NB4 (cell line): ENCODE measurements at regions not wholly inside any gene's neighbourhood (a gene's known extent, or its start where the extent isn't known, plus 50 kb on each side); places are given as distances from the start of the nearest gene placed in this dataset.

Experiments used
- DNase-seq: peaks from one replicate; pipeline ENCODE4 v3.0.0; 2010; ENCODE audit warnings: low read depth
- H3K4me3 ChIP-seq: one replicate; pipeline ENCODE4 v1.5.1; 2011; ENCODE audit warnings: mild to moderate bottlenecking, low read depth, low read length, moderate library complexity
- CTCF ChIP-seq: IDR thresholded peaks from one replicate; pipeline ENCODE4 v1.5.1; 2012; ENCODE audit warnings: low read depth, low read length
- MAX ChIP-seq: IDR thresholded peaks from 2 replicates; pipeline ENCODE4 v1.6.1; 2011; ENCODE audit warnings: low read depth, low read length
- MYC ChIP-seq: IDR thresholded peaks from 2 replicates; pipeline ENCODE4 v1.6.1; 2011; ENCODE audit warnings: low read depth, low read length
- POLR2A ChIP-seq: IDR thresholded peaks from 2 replicates; pipeline ENCODE4 v1.6.1; 2011; ENCODE audit warnings: mild to moderate bottlenecking; ENCODE audit not compliant: insufficient read length; ENCODE audit errors: extremely low read depth

GRCh38 chr1:221851336-221851735, 109.4 kb upstream of the DUSP10 start:
- DNase-seq = no peak
- H3K4me3 ChIP-seq = no peak overlapping the region
- TF ChIP-seq MAX = no peak
- no peak for TF ChIP-seq POLR2A
- no peak for TF ChIP-seq CTCF
- no peak for TF ChIP-seq MYC

GRCh38 chr1:221850470-221851187, 108.7 kb upstream of the DUSP10 start:
- DNase-seq = no peak
- no peak overlapping the region for H3K4me3 ChIP-seq
- TF ChIP-seq MYC (no peak), POLR2A (no peak), MAX (no peak), CTCF (no peak)

- TF ChIP-seq MAX = no peak
- no peak for TF ChIP-seq CTCF
- TF ChIP-seq MYC = no peak
- TF ChIP-seq POLR2A = no peak
- DNase-seq = no peak
Observed at GRCh38 chr1:221849897-221850296, 108.0 kb upstream of the DUSP10 start.

GRCh38 chr1:221849110-221849509, 107.2 kb upstream of the DUSP10 start:
- TF ChIP-seq CTCF (no peak), MAX (no peak), MYC (no peak), POLR2A (no peak)
- no peak overlapping the region for H3K4me3 ChIP-seq
- DNase-seq = no peak

More at GRCh38 chr1:221849897-221850296, 108.0 kb upstream of the DUSP10 start:
- no peak overlapping the region for H3K4me3 ChIP-seq

- no peak for DNase-seq
- no peak for TF ChIP-seq POLR2A
- H3K4me3 ChIP-seq = no peak overlapping the region
Observed at GRCh38 chr1:221847676-221848075, 105.8 kb upstream of the DUSP10 start.

- no peak for TF ChIP-seq POLR2A
- no peak for TF ChIP-seq CTCF
- TF ChIP-seq MAX = no peak
- no peak for TF ChIP-seq MYC
- H3K4me3 ChIP-seq = no peak overlapping the region
- DNase-seq = no peak
Observed at GRCh38 chr1:221845650-221846371, 103.9 kb upstream of the DUSP10 start.
